ENCODE measurements at regions not wholly inside any gene's neighbourhood (a gene's known extent, or its start where the extent isn't known, plus 50 kb on each side); places are given as distances from the start of the nearest gene placed in this dataset.

DNA sequence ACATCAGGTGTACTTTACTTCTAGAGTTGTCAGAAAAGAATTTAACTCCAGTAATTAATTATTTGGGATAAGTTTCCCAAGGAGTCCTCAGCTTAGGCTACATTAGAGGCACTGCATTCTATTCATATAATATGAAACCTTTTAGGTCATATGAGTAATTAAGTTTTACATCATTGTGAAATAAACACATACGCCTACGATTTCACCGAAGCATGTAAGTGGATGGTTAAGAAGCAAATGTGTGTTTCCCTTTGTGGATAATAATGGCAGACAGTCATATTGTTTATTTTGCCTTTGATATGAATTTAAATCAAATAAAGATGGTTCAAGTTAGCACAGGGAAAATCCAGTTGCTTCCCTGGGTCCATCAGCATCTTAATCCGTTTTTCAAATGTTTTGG is 535.9 kb upstream of the ATP11B start:
- no peak for DNase-seq (ENCODE audit: low read depth)

DNA sequence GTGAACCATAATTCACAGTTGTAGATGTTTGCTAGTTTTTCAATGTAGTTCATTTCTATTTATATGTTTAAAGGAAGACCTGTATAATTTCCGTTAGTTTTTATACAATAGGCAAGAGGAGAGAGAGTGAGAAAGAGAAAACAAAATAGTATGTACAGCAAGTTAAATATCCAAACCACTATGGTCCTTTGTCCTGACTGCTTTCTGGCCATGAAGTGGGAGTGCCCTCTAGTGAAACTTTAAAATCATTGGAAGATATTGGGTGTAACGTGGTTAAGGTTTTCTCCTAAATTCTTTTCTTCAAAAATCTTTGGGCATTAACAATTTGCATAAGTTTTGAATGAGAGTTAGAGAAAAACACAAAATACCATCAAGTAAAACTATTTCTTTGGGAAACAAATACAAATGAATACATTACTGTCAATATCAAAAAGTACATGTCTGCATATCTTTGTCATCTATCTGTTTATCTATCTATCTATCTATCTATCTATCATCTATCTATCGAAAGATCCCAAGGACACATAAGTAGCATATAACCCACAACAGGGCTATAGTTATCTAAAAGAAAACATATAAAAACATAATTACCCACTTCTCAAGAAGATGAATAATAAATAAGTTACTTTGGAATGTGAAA is 534.6 kb upstream of the ATP11B start:
- no peak for DNase-seq (ENCODE audit: low read depth)

DNA sequence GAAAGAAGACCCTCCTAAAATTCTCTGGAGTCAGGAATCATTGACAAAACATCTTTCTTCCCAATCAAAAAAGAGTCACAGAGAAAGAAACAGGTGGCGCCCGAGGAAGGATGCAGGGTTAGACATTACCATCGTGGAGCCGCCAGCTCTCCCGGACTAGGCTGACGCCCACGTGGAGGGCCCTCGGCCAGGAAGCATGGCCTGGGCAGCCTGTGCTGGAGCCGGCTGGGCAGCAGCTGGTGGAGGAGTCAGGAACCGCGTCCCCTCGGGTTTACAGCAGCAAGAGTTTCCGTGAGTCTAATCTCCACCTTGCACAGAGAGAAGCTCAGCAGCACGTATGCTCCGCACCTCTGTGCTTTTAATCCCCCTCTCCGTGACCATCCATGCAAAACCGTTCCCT is 533.7 kb upstream of the ATP11B start:
- no peak for DNase-seq (ENCODE audit: low read depth)

DNA sequence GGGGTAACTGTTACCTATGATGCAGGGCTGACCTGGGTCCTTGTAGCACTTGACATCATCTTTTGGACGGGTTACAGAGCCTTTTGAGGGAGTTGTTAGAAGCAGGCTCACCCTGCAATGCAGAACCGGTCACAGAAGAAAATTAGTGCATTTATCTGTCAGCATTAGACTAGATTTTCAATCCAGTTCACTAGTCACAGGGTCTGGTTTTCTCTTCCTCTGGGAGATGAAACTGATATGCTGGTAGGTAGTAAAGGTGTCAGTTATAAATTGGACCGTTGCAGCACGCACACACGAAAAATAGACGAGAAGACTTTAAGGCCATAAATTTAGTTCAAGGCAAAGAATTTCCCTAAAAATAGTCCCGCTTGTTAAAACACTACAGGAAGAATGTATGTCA is 532.3 kb upstream of the ATP11B start:
- DNase-seq (ENCODE audit: low read depth) = no peak

DNA sequence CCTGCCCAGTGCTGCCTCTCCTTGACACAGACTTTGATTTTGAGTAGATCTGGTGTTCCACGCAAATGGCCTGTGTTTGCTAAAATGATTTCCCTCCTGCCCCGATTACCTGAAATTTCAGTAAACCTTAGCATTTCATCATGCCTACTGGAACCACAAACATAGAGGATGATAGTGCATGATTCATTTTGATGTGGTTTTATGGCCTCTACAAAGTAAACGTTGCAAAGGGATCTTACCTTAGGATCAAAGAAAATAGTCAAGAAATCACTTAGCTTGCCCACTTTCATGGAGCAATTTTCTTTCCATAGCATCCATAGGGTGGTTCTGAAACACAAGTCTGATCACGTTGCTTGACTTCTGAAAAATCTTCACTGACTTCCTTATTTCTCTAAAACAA is 524.6 kb upstream of the ATP11B start:
- no peak for DNase-seq (ENCODE audit: low read depth)

DNA sequence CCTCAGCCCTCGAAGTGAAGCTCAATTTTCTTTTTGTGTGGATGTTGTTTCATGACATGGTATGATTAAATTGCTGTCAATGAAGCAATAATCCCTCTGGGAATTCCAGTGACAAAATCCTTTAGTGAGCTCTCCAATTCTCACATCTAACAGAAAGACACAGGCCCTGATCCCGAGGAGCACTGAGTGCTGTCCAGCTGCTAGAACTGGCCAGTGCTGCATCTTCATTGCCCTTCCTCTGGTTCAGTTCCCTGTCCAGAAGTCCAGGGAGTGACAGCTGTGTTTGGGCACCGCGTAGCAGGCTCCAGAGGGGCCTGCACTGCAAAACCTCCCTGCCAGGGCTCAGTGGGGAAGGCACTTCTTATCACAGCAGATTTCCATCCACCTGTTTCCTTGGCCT is 516.8 kb upstream of the ATP11B start:
- DNase-seq (ENCODE audit: low read depth) = no peak

DNA sequence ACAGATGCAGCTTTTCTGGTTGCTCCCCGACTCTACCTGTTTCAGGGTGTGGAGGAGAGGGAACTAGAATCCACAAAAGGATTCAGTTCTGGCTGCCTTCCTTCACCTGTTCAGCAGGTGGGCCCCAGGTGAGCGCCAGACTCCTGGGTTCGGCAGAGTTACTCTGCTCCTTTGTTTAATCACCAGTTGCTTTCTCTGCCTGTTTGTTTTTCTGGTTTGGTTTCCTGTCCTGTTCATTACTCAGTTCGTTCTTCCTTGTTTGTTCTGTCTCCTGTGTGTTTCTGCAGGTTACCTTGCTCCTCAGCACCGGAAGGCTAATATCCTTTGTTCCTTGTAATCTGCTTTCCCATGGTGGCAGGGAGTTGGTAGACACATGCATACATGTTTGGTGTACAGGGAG is 508.5 kb upstream of the ATP11B start:
- no peak for DNase-seq (ENCODE audit: low read depth)

DNA sequence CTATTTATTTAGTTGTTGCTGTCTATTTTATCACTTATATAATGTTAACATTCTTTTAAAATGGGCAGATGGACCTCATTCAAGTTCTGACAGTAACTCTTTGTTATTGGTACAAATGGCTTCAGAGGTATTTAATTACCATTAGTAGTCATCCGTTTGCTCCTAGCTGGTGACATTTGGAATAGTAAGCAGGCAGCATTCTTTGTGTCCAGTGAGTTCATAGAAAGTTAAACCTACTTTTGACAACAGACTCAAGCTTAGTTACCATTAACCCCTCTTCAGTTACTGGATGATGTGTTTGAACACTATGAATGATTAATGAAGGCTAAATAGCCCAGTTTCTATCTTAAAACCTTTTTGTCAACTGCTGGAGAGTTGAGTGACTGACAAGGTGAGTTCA is 500.7 kb upstream of the ATP11B start:
- DNase-seq (ENCODE audit: low read depth) = no peak

DNA sequence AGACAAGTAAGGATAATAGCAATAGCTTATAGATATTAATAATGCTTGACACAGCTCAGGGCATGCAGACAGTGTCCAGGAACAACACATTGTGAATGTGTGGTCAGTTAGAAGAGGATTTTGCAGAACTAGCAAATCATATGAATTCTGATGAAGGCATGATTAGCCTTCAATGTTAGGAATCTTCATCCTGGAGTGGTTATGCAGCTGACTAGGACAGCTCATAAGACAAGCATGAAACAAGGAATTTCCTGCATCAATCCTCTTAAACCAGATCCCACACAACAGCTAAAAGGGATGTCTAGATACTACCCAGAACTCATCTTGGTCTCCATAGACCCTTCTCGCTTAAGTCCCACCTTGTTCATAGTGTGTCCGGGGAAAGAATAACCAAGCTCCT is 499.0 kb upstream of the ATP11B start:
- DNase-seq (ENCODE audit: low read depth) = no peak

DNA sequence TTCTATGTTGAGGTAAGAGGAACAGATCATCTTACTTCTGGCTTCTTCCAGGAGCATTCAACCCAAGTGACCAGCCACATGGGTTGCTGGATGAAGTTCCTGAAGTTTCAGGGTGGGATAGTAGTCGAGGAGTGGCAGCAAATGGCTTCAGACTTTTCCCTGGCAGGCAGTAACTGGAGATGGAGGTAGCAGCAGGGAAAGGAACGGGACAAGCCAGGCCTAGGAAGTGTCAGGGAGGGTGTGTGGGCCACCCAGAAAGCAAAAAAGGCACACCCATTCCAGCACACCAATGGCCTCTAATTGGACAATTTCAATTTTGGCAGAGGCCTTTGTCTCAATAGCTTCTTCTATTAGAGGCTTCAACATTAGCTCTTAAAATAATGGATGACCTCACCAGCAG is 498.6 kb upstream of the ATP11B start:
- no peak for DNase-seq (ENCODE audit: low read depth)

DNA sequence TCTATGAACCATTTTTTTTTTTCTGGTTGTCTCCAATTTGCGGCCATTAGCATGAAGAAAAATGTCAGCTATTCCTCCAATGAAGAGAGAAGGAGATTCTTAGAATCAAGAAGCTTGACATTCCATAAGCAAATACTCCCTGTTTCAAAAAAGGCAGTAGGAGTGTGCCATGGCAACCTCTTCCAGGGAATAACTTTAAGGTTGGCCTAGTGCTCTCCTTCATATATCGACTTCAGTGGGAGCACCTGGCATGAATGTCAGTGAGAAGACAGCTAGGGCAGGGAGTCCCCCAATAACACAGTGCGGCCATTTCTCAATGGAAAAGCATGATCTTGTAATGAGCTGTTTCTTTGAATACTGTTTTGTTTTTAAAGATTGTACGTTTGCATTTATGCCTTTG is 493.0 kb upstream of the ATP11B start:
- DNase-seq (ENCODE audit: low read depth) = no peak

DNA sequence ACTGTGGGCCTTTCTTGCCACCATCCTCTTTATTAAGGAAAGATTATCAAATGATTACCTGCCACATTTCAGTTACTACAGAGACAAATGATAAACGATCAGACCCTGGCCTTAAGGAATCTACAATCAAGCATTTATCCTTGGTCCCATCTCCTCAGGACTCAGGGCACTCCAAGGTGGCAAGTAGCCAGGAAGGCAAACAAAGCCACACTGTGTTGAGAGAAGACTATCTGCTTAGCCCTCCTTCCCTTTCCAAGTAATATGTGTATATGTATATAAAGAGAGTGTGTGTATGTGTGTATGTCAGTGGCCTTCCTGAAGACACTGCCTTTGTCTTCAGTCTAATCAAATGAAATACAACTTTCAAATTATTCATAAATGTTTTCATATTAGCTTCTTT is 490.1 kb upstream of the ATP11B start:
- DNase-seq (ENCODE audit: low read depth) = no peak

DNA sequence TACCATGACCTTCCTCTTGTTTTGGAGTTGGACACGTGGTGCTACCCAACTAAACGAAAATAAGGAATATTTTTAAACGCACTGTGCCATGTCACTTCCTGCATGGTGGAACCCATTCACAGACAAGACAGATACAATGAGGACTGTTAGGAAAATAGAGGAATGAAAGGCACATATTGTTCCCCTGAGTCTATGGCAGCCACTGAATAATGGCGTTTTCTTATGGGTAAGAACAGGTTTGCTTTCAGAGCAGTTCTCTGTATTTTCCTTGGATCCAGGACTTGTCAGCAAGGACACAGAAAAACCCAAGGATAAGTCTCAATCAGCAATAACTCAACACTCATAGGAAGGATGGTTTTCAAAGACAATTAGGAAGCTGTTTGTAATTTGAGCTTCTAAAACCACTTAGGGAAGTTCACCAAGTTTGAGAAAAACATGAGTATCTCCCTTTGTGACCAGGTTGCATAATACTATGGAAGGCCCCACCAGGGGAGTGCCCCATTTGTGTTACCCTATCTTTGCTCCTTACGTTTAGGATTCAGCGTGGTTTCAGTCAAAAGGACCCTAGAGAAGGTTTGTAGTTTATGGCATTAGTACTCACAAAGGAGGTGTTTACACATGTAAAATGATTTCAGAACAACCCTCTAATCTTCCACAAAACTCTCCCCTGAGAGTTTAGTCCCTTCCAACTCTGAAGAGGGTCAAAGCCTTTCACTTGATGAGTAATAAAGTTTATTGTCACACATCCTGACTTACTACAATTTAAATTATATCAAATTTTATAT is 487.2 kb upstream of the ATP11B start:
- DNase-seq (ENCODE audit: low read depth) = no peak

DNA sequence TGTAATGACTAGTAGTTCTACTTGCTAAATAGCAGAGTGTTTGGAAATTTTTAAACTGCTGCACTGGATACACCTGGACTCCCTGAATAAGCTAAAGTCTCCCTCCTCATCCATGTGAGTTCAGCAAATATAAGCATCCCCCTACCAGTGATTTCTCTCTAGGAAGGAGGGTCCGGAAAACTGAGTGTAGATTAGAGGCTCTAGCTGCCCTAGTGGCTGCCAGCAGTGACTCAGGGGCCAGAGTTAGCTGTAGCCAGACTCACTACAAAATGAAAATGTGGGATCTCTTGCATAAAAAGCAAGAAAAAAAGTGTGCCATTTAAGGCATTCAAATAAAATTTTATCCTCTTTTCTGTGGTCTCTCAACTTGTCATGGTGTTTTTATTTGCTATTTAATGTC is 485.0 kb upstream of the ATP11B start:
- no peak for DNase-seq (ENCODE audit: low read depth)

DNA sequence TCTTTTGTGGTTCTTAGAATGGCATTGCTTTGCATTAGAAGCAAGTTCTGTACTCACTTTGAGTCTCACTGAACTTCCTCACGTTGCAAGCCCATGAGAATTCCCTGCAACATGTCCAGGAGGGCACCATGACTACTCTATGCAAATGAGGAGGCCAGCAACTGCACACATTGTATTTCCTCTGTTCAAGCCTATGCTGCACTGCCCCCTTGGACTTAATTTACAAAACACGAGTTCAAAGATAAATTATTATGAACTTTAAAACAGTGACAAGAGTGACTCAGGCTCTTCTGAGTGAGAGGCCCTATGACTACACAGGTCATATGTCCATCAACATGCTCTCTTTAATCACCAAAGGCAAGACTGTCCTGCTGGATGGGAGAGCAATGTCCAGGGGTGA is 484.2 kb upstream of the ATP11B start:
- no peak for DNase-seq (ENCODE audit: low read depth)

DNA sequence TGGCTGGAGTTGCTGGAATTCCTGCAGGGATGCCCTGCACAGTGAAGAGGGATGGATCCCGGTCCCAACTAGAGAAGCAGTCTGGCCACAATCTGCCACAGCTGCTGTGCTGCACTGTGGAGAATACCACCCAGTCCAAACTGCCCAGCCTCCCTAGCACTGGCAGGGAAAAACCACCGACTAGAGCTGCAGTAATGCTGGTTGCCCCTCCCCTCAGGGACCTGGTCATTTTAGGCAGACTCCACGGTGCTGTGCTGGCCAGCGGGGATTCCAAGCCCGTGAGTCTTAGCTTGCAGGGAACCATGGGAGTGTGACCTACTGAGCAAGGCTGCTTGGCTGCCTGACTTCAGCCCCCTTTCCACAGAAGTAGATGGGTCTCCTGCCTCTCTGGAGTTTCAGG is 478.0 kb upstream of the ATP11B start:
- DNase-seq (ENCODE audit: low read depth) = no peak

DNA sequence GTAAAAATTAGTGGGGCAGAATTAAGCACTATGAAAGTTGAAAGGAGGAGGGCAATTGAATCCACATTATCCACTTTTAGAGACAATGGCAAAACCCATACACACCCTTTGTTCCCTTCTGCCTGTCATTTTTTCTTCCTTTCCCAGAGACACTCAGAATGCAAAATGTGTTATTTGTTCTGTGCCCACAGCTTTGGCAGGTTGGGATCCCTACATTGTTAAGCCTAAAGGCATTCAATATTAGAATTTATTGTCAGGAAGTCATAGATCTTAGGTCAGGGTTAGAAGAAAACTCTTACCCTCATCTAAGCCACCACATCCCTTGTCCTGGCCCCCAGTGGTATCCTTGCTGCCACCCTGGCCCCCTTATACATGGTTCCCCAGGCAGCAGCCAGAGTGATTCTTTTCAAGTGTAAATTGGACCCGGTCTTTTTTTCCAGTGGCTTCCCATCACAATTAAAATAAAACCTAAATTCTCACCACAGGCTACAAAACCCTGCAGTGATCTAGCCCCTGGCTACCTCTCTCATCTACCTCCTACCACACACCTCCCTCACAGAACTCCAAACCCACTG is 470.1 kb upstream of the ATP11B start:
- DNase-seq (ENCODE audit: low read depth) = no peak

DNA sequence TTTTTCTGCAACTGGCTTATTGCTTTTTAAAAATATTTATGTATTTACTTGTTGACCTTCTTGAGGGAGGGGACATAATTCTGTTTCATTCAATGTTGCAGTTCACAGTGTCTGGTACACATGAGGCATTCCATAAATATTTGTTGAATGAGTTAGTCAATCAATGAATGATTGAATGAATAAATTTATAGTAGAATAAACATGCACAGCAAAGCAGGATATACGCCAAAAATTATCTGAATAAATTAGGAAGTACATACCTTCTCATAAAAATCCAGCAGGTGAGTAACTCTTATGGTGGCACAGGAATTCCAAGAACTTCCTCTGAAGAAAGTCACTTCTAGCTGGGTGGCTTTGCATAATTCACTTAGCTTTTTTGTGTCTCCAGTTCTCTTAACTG is 469.4 kb upstream of the ATP11B start:
- no peak for DNase-seq (ENCODE audit: low read depth)

DNA sequence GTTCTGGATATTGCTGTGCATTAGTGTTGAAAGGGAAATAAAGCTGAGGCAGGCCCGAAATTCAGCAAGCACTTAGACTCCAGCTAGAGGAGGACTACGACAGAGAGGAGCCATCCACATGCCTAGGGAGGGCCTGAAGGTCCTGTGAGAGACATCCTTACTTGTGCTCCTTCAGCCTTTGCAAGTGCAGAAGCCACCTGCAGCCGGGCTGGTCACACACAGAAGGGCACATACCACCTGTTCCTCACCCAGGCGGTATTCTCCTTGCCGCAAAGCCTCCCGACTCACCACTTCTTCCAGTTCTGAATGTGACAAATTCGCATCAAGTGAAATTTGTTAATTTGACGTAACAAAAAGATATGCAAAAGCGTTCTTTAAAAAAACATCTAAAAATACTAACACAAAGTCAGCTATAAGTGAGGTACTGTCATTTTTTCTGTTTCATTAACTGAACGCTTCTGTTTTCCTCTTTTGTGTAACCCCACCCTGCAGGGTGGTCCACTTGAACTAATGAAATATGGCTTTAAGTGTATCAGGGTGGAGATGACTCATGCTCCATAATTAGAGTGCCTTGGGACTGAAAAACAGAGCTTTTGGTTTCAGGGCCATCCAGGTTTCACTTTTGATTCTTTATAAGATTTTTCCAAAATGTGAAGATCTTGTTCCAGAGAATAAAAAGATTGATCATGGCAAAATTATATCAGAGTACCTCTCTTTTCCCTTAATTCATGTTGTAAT is 467.9 kb upstream of the ATP11B start:
- DNase-seq (ENCODE audit: low read depth) = no peak

DNA sequence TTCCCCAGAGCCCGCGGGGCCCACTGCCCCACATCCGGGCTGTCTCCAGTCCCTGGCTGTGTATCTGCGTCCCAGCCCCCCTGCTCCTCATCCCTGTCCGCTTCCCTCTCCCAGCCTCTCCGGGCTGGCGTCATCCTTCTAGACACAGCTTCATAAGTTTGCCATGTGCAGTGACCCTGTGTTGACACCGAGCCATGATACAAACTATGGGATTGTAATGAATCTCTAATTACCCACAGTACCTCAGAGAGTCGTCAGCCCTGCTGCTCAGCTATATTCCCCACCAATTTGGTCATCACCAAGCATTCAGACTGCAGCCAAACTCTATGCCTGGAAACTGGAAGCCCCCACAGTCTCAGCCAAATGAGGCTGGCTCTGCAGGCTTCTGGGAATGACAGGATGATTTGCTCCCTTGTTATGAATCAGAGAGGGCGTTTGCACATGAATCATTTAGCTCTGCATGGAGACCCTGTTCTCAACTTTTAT is 466.1 kb upstream of the ATP11B start:
- no peak for DNase-seq (ENCODE audit: low read depth)

DNA sequence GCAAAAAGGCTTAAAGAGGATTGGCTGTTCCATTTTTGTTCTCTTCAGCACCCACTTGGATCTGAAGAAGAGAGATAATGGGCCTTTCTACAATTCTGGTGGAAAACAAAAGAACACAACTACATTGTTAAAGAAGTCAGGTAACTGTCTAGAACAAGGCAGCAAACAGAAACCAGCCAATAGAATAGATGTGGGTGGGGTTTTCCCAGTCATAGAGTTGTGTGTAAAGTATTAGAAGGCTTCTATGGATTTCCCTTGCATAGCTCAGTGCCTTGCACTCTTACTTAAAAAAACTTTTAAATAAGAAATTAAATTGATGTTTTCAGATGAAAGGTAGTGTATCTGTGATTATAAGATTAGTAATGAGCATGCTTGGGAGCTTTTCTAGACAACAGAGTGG is 462.7 kb upstream of the ATP11B start:
- DNase-seq (ENCODE audit: low read depth) = no peak

DNA sequence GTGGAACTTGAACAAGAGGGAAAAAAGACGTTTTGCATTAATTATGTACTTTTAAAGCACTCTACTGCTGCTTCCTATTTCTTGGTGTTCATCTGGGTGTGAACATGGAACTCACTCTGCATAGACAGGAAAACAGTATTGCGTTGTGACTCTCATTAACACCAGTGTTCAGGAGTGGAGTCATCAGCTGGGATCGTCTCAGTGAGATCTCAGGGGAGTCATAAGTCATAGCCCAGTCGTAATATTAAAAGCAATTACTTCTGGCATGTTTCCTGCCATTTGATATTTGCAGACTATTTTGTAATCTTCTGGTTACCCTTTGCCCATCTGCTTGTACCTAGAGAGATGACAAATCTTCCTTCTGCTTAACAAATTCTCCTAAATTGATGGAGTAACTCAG is 462.0 kb upstream of the ATP11B start:
- DNase-seq (ENCODE audit: low read depth) = no peak

DNA sequence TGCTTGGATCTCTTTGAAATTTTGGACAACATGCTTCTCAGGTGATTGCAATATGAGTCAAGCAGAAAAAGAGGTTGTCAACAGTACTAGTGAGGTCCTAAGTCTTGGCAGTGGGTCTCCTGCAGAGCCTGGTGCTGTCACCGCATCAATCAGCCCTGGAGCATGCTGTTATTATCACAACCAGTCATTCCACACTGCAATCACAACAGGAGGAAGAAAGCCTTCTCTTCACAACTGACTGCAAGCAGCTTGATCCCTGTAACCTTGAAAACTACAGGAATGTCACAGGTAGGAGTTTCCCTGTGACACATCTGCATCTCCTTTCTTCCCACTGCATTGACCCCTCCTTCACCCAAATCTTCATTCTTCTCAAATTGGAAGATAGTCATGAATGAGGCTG is 451.1 kb upstream of the ATP11B start:
- DNase-seq (ENCODE audit: low read depth) = no peak
